GM20431 (cell line): ENCODE measurements at regions not wholly inside any gene's neighbourhood (a gene's known extent, or its start where the extent isn't known, plus 50 kb on each side); places are given as distances from the start of the nearest gene placed in this dataset.

Experiments used
- in situ Hi-C: fragments of 300-500 bp; cut with MseI, MboI; formaldehyde crosslinking; loops from one replicate; pipeline ENCODE4 v1.15.0; 2020; ENCODE audit warnings: low sequenced_read_pairs; ENCODE audit not compliant: unreplicated experiment

GRCh38 chr2:156826341-156826933, 390.3 kb downstream of the GPD2 start:
- in situ Hi-C loops, result no loop called here

GRCh38 chr2:156834431-156834830, 398.3 kb downstream of the GPD2 start:
- in situ Hi-C loops, result no loop called here

GRCh38 chr2:156837635-156838370, 401.6 kb downstream of the GPD2 start:
- in situ Hi-C loops, result no loop called here

- in situ Hi-C loops, result no loop called here
Measured at GRCh38 chr2:156841321-156841720, 405.1 kb downstream of the GPD2 start.

- in situ Hi-C loops, result no loop called here
Measured at GRCh38 chr2:156845806-156846558, 409.8 kb downstream of the GPD2 start.

- in situ Hi-C loops, result no loop called here
Measured at GRCh38 chr2:156852210-156852609, 405.3 kb upstream of the GALNT5 start.

- in situ Hi-C loops, result no loop called here
Measured at GRCh38 chr2:156852681-156853080, 404.8 kb upstream of the GALNT5 start.

DNA sequence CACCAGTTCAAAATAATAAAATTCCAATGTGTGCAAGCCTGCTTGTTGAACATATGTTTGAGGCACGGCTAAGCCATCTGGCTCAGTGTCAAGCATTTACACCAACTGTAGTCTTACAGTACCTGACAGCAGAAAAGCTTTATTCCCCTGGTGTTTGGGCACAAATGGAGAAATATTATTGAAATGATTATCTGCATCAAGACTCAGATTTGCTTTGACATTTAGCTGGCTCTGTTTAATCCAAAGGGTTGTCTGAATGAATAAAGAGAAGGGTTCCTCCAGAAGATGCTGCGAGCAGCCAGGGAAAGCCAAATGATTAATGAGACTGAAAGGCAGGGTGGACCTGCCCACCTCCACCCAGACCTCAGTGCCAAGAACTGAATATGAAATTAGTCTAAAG, 393.2 kb upstream of the GALNT5 start:
- in situ Hi-C loops, result no loop called here

DNA sequence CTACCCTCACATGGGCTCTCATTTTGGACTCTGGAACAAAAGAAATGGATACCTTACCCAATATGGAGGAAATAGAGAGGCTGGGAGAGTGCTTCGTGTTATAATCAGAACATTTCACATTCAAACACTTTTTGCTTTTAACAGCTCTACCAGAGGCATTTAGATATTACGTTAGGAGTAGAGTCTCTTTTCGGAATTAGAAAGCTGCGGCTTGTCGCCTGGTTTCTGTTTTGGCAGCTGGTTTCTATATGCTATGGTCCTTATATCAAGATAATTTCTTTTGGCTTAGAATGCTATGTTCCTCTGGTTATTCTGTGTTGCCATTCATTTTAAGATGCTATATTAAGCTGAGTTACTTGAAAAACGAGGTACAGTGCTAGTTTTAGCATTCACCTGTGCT, 392.8 kb upstream of the GALNT5 start:
- in situ Hi-C loops, result no loop called here

- in situ Hi-C loops, result no loop called here
Measured at GRCh38 chr2:156867201-156867600, 390.3 kb upstream of the GALNT5 start.

GRCh38 chr2:156874707-156875106, 382.8 kb upstream of the GALNT5 start:
- in situ Hi-C loops, result no loop called here

DNA sequence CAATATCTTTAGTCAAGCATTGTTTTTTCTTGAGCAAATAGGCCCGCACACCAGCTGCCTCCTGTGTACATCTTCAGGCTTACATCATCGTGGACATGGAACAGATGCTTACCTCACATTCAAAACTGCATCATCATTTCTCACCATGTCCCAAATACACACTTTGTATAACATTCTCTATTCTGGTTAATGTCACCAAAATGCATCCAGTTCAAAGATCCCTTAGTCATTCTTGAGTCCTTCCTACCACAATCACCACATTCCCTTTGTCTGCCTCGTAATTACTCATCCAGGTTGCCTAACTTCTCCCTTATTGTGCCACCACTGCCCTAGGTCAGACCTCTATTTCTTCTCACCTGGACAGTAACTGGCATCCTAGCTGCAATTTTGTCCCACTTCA, 373.7 kb upstream of the GALNT5 start:
- in situ Hi-C loops, result no loop called here

GRCh38 chr2:156884216-156884615, 373.3 kb upstream of the GALNT5 start:
- in situ Hi-C loops, result no loop called here

- in situ Hi-C loops, result no loop called here
Measured at GRCh38 chr2:156890529-156891148, 366.9 kb upstream of the GALNT5 start.

- in situ Hi-C loops, result no loop called here
Measured at GRCh38 chr2:156891609-156892008, 365.9 kb upstream of the GALNT5 start.

DNA sequence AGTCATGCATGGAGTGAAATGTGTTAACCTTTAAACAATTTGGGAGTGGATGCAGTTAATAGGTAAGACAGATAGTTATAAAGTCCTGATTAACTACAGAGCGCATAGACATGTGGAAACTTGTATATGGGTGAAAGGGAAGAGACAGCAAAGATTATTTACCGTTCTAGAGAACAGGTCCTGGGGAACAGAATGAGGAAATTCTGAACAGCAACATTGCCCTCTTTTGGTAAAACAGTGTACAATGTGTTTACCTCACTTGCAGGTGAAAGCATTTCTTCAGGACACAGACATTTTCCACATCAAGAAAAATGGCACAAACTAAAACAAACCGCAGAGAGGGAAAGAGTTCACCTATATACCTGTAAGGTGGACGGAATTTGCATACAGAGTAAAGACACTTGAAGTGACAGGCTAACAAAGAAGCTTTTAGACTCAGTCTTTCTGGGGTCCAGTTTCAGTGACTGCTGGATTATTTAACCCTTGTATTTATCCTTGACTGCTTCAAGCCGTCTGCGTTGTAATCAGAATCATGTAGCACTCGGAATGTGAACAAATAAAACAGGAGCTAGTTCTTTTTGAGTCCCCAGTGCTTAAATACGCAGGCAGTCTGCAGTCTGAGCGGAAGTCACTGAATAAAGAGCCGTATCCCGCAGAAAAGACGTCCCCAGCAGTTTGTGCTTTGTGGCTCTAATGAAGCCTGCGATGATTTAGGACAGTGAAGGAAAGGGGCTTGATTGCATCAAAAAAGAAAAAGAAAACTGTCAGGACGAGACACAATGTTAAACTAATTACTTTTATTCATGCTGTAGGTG, 364.8 kb upstream of the GALNT5 start:
- in situ Hi-C loops, result no loop called here

DNA sequence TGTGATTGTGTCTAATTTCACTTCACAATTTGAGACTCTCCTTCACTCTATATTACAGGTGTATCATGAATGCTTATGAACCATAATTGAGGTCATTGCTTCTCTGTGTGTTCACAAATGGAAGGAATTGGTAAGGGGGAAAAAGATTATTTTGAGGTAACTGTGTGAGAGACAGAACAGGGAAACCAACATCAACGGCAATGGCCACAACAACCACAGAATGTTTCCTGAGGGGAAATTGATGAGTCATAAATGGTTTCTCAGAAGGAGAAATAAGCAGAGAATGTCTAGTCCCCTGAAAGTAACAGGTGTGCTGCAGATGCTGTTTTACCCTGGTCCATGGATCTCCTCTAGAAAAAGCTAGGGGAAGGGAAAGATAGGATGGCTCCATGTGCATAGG, 361.2 kb upstream of the GALNT5 start:
- in situ Hi-C loops, result no loop called here

DNA sequence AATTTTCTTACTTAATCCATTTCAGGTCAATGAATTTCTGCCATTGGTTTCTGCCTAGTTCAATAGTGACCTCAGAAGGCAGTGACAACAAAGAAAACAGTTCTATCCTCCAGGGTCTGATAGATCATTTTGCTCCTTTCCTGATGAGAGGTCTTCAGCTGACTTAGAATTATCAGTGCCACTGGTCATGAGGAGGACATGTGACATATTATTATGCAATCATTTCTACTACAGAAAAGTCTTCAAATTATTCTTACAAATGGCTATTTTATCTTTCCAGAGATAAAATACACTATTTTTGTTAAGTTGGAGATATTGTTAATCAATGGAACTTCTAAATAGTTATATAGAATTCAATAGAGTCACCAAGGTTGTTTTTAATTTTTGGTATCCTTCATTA, 360.0 kb upstream of the GALNT5 start:
- in situ Hi-C loops, result no loop called here

- in situ Hi-C loops, result no loop called here
Measured at GRCh38 chr2:156901373-156902031, 356.0 kb upstream of the GALNT5 start.

- in situ Hi-C loops, result no loop called here
Measured at GRCh38 chr2:156903335-156903734, 354.2 kb upstream of the GALNT5 start.
